ENCODE measurements at regions not wholly inside any gene's neighbourhood (a gene's known extent, or its start where the extent isn't known, plus 50 kb on each side); places are given as distances from the start of the nearest gene placed in this dataset.

GRCh38 chr2:13546131-13546530 is 829.4 kb downstream of the TRIB2 start:
- DNase-seq (no peak), ATAC-seq (ENCODE audit: insufficient read depth, low read depth) (no peak)
- no peaks in the 10 kb centered on the region for H3K9me3 ChIP-seq (ENCODE audit: insufficient read depth, low read length, severe bottlenecking)
- no peak overlapping the region for H3K4me2 ChIP-seq (ENCODE audit: insufficient read depth, low read length)
- H4K20me1 ChIP-seq (ENCODE audit: insufficient read depth, low read length), result no peaks in the 10 kb centered on the region
- H3K36me3 ChIP-seq (ENCODE audit: insufficient read depth, low read length), result no peaks in the 10 kb centered on the region
- H3K9ac ChIP-seq (ENCODE audit: low read depth, low read length), result no peak overlapping the region
- TF ChIP-seq CTCF (IDR thresholded peaks at IDR 0.05; ENCODE audit: borderline replicate concordance, extremely low read depth, low read length, poor library complexity, severe bottlenecking) (no peak), EZH2 (IDR thresholded peaks at IDR 0.05; ENCODE audit: borderline replicate concordance, low read depth, low read length, severe bottlenecking) (no peak)
- H3K4me3 ChIP-seq (ENCODE audit: low read depth in 1 of 2, low read length in 2 of 2), result no peak overlapping the region
- no peaks in the 10 kb centered on the region for H3K79me2 ChIP-seq (ENCODE audit: insufficient read depth, low read length)
- H3K27me3 ChIP-seq (ENCODE audit: insufficient read depth, low read length, poor library complexity), result no peaks in the 10 kb centered on the region
- no peak overlapping the region for H3K27ac ChIP-seq (ENCODE audit: low read length)
- no peaks in the 10 kb centered on the region for H3K4me1 ChIP-seq (ENCODE audit: insufficient read depth, low read length)
- H2AFZ ChIP-seq (ENCODE audit: low read depth, low read length), result no peak overlapping the region

GRCh38 chr2:13550285-13551231 is 833.8 kb downstream of the TRIB2 start:
- H3K9ac ChIP-seq (ENCODE audit: low read depth, low read length), result no peak overlapping the region
- no peak overlapping the region for H3K4me3 ChIP-seq (ENCODE audit: low read depth in 1 of 2, low read length in 2 of 2)
- H3K36me3 ChIP-seq (ENCODE audit: insufficient read depth, low read length), result no peaks in the 10 kb centered on the region
- H3K79me2 ChIP-seq (ENCODE audit: insufficient read depth, low read length), result no peaks in the 10 kb centered on the region
- no peaks in the 10 kb centered on the region for H3K4me1 ChIP-seq (ENCODE audit: insufficient read depth, low read length)
- DNase-seq (no peak), ATAC-seq (ENCODE audit: insufficient read depth, low read depth) (no peak)
- H3K27ac ChIP-seq (ENCODE audit: low read length), result no peak overlapping the region
- no peaks in the 10 kb centered on the region for H3K27me3 ChIP-seq (ENCODE audit: insufficient read depth, low read length, poor library complexity)
- H3K4me2 ChIP-seq (ENCODE audit: insufficient read depth, low read length), result no peak overlapping the region
- H2AFZ ChIP-seq (ENCODE audit: low read depth, low read length), result no peak overlapping the region
- TF ChIP-seq CTCF (IDR thresholded peaks at IDR 0.05; ENCODE audit: borderline replicate concordance, extremely low read depth, low read length, poor library complexity, severe bottlenecking), result no peak
- no peak for TF ChIP-seq EZH2 (IDR thresholded peaks at IDR 0.05; ENCODE audit: borderline replicate concordance, low read depth, low read length, severe bottlenecking)
- H4K20me1 ChIP-seq (ENCODE audit: insufficient read depth, low read length), result no peaks in the 10 kb centered on the region
- H3K9me3 ChIP-seq (ENCODE audit: insufficient read depth, low read length, severe bottlenecking), result no peaks in the 10 kb centered on the region

GRCh38 chr2:13558368-13558767 is 841.6 kb downstream of the TRIB2 start:
- no peak for ATAC-seq (ENCODE audit: insufficient read depth, low read depth)
- H2AFZ ChIP-seq (ENCODE audit: low read depth, low read length), result no peak overlapping the region
- no peaks in the 10 kb centered on the region for H3K9me3 ChIP-seq (ENCODE audit: insufficient read depth, low read length, severe bottlenecking)
- no peak overlapping the region for H3K4me3 ChIP-seq (ENCODE audit: low read depth in 1 of 2, low read length in 2 of 2)
- no peak for TF ChIP-seq EZH2 (IDR thresholded peaks at IDR 0.05; ENCODE audit: borderline replicate concordance, low read depth, low read length, severe bottlenecking)
- no peak for TF ChIP-seq CTCF (IDR thresholded peaks at IDR 0.05; ENCODE audit: borderline replicate concordance, extremely low read depth, low read length, poor library complexity, severe bottlenecking)
- H4K20me1 ChIP-seq (ENCODE audit: insufficient read depth, low read length), result no peaks in the 10 kb centered on the region
- DNase-seq, result no peak
- H3K27ac ChIP-seq (ENCODE audit: low read length), result no peak overlapping the region
- H3K4me1 ChIP-seq (ENCODE audit: insufficient read depth, low read length), result no peaks in the 10 kb centered on the region
- H3K36me3 ChIP-seq (ENCODE audit: insufficient read depth, low read length), result no peaks in the 10 kb centered on the region
- no peaks in the 10 kb centered on the region for H3K27me3 ChIP-seq (ENCODE audit: insufficient read depth, low read length, poor library complexity)
- no peak overlapping the region for H3K9ac ChIP-seq (ENCODE audit: low read depth, low read length)
- H3K4me2 ChIP-seq (ENCODE audit: insufficient read depth, low read length), result no peak overlapping the region
- no peaks in the 10 kb centered on the region for H3K79me2 ChIP-seq (ENCODE audit: insufficient read depth, low read length)
